Amniotic epithelial cell (primary cell): ENCODE measurements at regions not wholly inside any gene's neighbourhood (a gene's known extent, or its start where the extent isn't known, plus 50 kb on each side); places are given as distances from the start of the nearest gene placed in this dataset.
"Not testable (repeated sequence)": the region's sequence is repeated elsewhere in the genome, so short reads cannot be mapped to it uniquely, and the experiment has no call there.

Experiments
- DNase-seq: peaks from one replicate; pipeline ENCODE4 v3.0.0-alpha.2; 2010; ENCODE audit warnings: low read depth

- no peak for DNase-seq
Measured at GRCh38 chr1:4119516-4120220, 219.6 kb upstream of the C1orf174 start.

GRCh38 chr1:4120557-4121292, 220.7 kb upstream of the C1orf174 start:
- DNase-seq = no peak

DNA sequence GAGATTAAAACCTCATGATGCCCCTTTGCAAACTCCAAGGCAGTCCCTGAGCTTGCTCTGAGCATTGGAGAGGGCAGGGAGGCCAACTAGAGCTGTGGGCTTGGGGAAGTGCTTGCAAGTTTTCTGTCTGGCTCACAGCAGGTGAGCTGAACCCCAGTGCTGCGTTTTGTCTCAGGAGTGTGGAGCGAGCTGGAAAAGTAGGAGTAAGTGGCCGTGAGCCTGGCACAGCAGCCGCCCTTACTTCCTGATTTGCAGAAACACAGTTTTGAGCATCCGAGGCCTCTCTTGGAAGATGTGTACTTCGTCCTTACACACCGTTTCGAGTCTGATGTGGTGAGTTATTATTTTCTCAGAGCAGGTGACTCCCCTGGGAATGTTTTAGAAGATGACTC, 221.2 kb upstream of the C1orf174 start:
- no peak for DNase-seq

GRCh38 chr1:4121834-4122512, 221.9 kb upstream of the C1orf174 start:
- no peak for DNase-seq

GRCh38 chr1:4122513-4123160, 222.6 kb upstream of the C1orf174 start:
- DNase-seq = no peak

- DNase-seq = no peak
Measured at GRCh38 chr1:4124631-4125145, 224.6 kb upstream of the C1orf174 start.

DNA sequence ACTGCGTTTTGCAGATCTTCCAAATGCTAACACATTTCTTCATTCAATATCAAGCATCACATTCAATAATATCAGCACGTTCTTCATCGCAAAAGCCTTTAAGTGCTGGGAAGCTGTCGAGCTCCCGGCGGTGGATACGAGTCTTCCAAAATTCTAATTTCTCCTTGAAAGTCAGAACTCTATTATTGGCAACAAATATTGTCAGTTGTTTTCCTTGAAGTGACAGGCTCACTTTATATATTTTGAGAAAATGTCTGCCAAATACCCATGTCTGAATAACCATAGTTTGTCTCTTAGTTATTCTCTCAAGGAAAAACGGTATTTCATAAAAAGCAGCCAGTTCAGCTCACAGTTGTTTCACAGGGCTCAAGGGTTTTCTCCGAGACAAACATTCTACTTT, 226.2 kb upstream of the C1orf174 start:
- DNase-seq = no peak

- no peak for DNase-seq
Measured at GRCh38 chr1:4126731-4127591, 226.9 kb upstream of the C1orf174 start.

- no peak for DNase-seq
Measured at GRCh38 chr1:4127592-4128140, 227.6 kb upstream of the C1orf174 start.

- no peak for DNase-seq
Measured at GRCh38 chr1:4128616-4129015, 228.5 kb upstream of the C1orf174 start.

GRCh38 chr1:4129693-4130092, 229.6 kb upstream of the C1orf174 start:
- DNase-seq = no peak

- DNase-seq = no peak
Measured at GRCh38 chr1:4130096-4130495, 230.0 kb upstream of the C1orf174 start.

- no peak for DNase-seq
Measured at GRCh38 chr1:4131734-4132133, 231.7 kb upstream of the C1orf174 start.

DNA sequence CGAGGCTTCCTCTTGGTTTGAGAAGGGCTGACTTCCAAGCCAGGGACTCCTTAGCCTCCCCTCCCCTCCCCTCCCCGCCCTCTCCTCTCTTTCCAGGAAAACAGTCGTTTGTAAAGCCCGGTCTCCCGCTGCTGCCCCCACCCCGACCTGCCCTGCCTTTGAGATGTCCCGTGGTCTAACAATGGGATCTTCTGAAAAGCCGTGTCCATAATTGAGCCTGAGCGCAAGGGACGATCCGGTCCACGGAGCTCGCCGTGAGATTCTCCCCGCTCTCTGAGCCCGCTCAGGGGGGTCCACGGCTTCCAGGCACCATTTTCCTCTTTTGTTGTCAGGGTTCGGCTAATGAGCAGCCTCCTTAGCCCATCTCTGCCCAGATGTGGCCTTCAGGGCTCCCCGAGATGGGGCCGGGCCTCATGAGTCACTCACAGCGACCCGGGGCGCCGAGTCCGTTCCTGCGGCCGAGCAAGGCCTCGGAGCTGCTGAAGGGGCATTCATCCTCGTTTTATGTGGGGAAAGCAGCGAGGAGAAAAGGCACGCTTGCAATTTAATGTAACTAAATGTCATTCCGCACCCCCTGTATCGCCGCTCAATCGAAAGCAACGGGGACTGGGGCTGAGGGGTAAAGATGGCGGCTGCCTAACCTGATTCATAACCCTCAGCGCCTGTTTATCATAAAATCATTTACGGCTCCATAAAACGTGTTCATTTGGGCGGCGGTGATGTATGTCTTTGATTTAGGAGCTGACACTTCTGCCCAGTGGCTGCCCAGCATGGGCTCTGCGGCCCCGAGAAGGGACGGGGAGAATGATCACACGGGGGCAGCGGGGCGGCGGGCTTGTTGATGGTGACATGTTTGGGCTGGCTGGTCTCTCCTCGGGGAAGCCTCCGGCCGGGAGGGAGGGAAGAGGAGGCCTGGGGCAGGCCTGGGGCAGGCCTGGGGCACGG, 232.6 kb upstream of the C1orf174 start:
- no peak for DNase-seq

DNA sequence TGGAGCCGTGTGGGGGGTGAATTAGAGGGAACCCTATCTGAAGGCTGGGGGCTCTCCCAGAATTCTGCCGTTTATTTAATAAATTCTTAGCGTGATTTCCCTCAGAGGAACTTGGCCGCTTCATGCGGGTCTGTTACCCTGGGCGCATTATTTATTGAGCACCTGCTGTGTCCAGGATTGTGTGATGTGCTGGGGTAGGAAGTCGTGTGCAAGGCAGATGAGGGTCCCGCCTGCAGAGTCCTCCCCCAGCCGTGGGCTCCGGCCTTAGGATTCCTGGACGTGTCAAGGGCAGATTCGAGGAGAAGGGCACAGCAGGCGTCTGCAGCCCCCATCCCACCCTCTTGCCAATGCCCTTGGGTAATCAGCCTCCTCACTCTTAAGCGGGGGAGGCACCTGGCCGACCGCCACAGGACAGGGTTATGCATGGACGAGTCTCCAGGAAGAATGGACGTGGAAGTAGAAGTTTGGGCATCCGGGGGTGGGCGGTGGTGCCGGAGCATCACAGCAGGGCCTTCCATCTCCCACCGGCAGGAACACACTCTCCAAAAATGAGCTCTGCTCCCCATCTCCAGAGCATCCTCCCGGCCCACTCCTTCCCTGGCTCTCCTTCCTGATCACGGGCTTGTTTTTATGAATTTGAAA, 233.3 kb upstream of the C1orf174 start:
- no peak for DNase-seq

GRCh38 chr1:4133939-4134321, 233.9 kb upstream of the C1orf174 start:
- no peak for DNase-seq

DNA sequence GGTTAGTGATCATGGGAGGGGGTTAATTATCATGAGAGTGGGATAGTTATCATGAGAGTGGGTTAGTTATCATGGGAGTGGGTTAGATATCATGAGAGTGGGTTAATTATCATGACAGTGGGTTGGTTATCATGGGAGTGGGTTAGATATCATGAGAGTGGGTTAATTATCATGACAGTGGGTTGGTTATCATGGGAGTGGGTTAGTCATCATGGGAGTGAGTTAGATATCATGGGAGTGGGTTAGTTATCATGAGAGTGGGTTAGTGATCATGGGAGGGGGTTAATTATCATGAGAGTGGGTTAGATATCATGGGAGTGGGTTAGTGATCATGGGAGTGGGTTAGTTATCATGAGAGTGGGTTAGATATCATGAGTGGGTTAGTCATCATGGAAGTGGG, 235.8 kb upstream of the C1orf174 start:
- not testable (repeated sequence) for DNase-seq

- no peak for DNase-seq
Measured at GRCh38 chr1:4137621-4138415, 237.7 kb upstream of the C1orf174 start.

DNA sequence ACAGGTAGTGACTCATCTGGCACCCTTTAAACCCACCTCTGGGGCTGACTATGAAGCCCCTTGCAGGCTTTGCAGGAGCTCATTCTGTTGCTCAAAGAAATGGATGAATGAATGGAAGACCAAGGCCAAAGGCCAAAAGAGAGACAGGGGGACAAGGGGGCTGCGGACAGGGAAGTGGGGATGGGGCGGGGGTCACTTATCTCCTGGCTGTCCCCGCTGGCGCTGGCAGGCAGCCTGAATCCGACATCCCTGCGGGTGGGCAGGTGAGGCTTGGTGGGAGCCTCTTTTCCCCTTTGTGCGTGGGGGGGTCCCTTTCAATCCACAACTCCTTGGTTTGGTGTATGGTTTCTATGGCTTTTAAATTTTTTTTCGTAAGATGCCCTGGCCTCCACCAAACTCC, 239.6 kb upstream of the C1orf174 start:
- no peak for DNase-seq
